ENCODE measurements at regions not wholly inside any gene's neighbourhood (a gene's known extent, or its start where the extent isn't known, plus 50 kb on each side); places are given as distances from the start of the nearest gene placed in this dataset.

DNA sequence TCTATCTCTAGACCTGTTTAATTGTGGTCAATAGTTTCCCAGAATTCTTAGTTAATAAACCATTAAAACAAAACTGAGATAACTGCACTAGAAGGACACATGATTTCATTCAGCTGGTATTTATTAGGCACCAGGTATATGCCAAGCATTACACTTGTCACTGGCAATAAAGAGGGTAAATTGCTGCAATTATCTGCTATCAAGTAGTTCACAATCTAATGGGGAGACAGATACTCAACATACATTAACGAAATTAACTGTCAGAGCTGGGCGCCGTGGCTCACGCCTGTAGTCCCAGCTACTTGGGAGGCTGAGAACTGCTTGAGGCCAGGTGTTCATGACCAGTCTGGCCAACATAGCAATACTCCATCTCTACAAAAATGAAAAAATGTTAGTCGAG lies 71.7 kb upstream of the WIPF1 start:
- Histone ChIP-seq H3K4me3 (no peak overlapping the region), H3K27ac (no peak overlapping the region), H3K4me1 (peaks cover 7 to 35% (median 20%) of the 10 kb centered on the region in 3 donors), H3K9me3 (peaks cover 0 to 11% (median 9%) of the 10 kb centered on the region in 3 donors), H3K36me3 (peaks cover 0 to 7% (median 0%) of the 10 kb centered on the region in 3 donors), H3K27me3 (no peaks in the 10 kb centered on the region)
- DNase-seq: no peak
- 89 to 92% methylated on average over 5 of the region's 5 CpGs for WGBS, 2 donors
- TF ChIP-seq POLR2A (IDR thresholded peaks at IDR 0.05) (no peak), CTCF (IDR thresholded peaks at IDR 0.05) (no peak)
- intact Hi-C loops (cut with DNase I): no loop called here

GRCh38 chr2:174668075-174668474 lies 70.5 kb upstream of the WIPF1 start:
- peaks cover 0 to 7% (median 0%) of the 10 kb centered on the region in 3 donors for H3K36me3 ChIP-seq
- WGBS, 2 donors: 84 to 95% methylated on average over 7 of the region's 7 CpGs
- H3K4me1 ChIP-seq: peaks cover 10 to 48% (median 30%) of the 10 kb centered on the region in 3 donors
- H3K27ac ChIP-seq: peak overlapping the region in 1 of 4 donors; percentile 59
- DNase-seq: no peak
- no peak overlapping the region for H3K4me3 ChIP-seq
- intact Hi-C loops (cut with DNase I): no loop called here
- H3K9me3 ChIP-seq: peaks cover 0 to 11% (median 9%) of the 10 kb centered on the region in 3 donors
- no peaks in the 10 kb centered on the region for H3K27me3 ChIP-seq
- TF ChIP-seq POLR2A (IDR thresholded peaks at IDR 0.05) (no peak), CTCF (IDR thresholded peaks at IDR 0.05) (no peak)

DNA sequence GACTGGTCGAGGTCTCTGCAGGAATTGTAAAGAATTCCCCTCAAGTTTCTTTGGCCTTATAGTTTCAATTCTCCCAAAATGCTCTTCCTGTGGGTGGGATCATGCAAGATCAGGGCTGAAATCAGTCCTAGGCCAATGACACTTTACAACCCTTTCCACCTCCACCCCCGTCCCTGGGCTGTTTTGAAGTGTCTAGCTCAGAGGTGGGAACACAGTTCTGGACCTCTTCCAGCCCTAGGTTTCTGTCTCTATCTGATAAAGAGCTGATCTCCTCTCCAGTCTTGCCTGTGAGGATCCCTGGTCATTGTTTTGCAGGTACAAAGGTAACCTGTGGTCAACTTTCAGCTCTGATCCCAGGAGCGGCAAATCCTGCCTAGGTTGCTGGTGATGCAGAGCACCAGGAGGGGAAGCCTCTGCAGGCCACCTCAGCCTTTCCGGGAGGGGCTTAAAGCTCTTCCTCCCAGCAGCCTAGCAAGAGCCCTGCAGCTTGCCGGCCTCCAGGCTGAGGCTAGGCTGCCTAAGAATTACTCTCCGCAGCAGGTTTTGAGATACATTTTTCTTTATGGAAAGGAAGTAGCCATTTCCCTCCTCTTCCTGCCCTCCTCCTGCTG lies 69.8 kb upstream of the WIPF1 start:
- Histone ChIP-seq H3K9me3 (peaks cover 0 to 11% (median 9%) of the 10 kb centered on the region in 3 donors), H3K36me3 (peaks cover 0 to 1% (median 0%) of the 10 kb centered on the region in 3 donors), H3K4me1 (peaks cover 10 to 55% (median 33%) of the 10 kb centered on the region in 3 donors), H3K27ac (peak overlapping the region in 3 of 4 donors; percentile 12 to 59 (median 15)), H3K27me3 (no peaks in the 10 kb centered on the region), H3K4me3 (no peak overlapping the region)
- 44 to 58% methylated on average over 4 to 6 of the region's 6 CpGs for WGBS, 2 donors
- DNase-seq: no peak
- intact Hi-C loops (cut with DNase I): no loop called here
- TF ChIP-seq POLR2A (IDR thresholded peaks at IDR 0.05): no peak
- TF ChIP-seq CTCF (IDR thresholded peaks at IDR 0.05): no peak

DNA sequence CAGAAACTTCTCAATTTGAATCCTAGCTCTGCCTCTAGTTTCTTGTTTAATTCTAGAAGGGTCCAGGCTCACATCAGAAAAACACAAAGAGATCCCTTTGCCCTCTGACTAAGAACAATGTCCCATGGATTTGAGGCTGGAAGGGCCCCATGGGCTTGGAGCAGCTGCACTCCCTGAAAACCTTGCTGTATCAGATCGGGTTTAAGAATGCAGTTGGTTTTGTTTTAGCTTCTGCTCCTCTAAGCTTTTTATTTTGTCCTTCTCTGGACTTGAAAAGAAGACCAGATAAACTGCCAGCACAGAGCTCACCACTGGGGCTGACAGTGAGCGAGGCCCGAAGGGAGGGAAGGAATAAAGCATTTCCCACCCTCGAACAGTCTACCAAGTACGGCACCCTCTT lies 69.2 kb upstream of the WIPF1 start:
- peak overlapping the region in 3 of 4 donors; percentile 12 to 59 (median 15) for H3K27ac ChIP-seq
- peaks cover 10 to 58% (median 34%) of the 10 kb centered on the region in 3 donors for H3K4me1 ChIP-seq
- peaks cover 0 to 7% (median 7%) of the 10 kb centered on the region in 3 donors for H3K9me3 ChIP-seq
- H3K27me3 ChIP-seq: no peaks in the 10 kb centered on the region
- DNase-seq: no peak
- intact Hi-C loops (cut with DNase I): no loop called here
- no peak overlapping the region for H3K4me3 ChIP-seq
- no peaks in the 10 kb centered on the region for H3K36me3 ChIP-seq
- WGBS, 2 donors: 58 to 75% methylated on average over 5 of the region's 5 CpGs
- TF ChIP-seq POLR2A (IDR thresholded peaks at IDR 0.05): no peak
- TF ChIP-seq CTCF (IDR thresholded peaks at IDR 0.05): no peak

DNA sequence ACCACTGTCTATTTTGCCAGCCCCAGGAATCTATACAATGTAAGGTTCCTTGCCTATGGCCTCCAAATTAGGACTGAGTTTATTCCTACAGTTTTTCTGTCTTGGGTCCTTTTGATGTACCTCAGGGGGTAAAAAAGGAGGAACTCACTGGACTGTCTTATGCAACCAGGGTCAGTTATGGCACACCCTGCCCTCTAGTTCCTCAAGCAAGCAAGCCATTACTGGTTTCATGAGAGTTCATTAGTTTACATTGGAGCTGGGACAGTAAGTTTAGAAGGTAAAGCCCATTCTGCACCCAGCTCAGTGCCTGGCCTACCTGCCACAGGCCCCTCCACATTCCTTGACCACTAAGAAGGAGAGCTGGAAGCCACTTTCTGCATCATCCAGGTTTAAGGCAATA lies 68.7 kb upstream of the WIPF1 start:
- DNase-seq: no peak
- peak overlapping the region in 1 of 4 donors; percentile 59 for H3K27ac ChIP-seq
- intact Hi-C loops (cut with DNase I): no loop called here
- H3K4me1 ChIP-seq: peaks cover 10 to 58% (median 34%) of the 10 kb centered on the region in 3 donors
- peaks cover 0 to 2% (median 1%) of the 10 kb centered on the region in 3 donors for H3K9me3 ChIP-seq
- H3K4me3 ChIP-seq: no peak overlapping the region
- H3K36me3 ChIP-seq: no peaks in the 10 kb centered on the region
- H3K27me3 ChIP-seq: no peaks in the 10 kb centered on the region
- TF ChIP-seq CTCF (IDR thresholded peaks at IDR 0.05) (no peak), POLR2A (IDR thresholded peaks at IDR 0.05) (no peak)

Data from esophagus squamous epithelium (tissue), 5 donors.